NCI-H1694 (cell line): ENCODE measurements at regions not wholly inside any gene's neighbourhood (a gene's known extent, or its start where the extent isn't known, plus 50 kb on each side); places are given as distances from the start of the nearest gene placed in this dataset.

ENCODE experiments used
- DNase-seq: peaks from one replicate; lab custom pipeline; 2025; lab: John Stamatoyannopoulos, UW

DNA sequence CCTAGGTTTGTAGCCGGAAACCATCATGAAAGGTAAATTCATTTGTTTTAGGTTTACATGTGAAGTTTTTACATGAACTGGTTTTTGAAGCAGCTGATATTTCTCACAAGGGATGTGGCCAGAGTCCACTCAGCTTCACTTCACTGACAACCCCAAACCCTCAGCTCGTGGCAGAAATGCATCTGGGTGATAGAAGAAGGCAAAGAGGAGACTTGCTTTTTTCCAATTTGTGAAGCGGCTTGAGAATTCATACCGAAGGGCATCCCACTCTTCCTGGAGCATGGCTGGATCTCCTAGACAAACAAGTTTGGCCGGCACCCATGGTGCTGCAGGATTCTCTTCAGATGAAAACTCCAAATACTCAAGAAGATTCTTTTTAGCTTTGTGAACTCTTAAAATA lies 392.8 kb upstream of the CNR1 start:
- no peak for DNase-seq

DNA sequence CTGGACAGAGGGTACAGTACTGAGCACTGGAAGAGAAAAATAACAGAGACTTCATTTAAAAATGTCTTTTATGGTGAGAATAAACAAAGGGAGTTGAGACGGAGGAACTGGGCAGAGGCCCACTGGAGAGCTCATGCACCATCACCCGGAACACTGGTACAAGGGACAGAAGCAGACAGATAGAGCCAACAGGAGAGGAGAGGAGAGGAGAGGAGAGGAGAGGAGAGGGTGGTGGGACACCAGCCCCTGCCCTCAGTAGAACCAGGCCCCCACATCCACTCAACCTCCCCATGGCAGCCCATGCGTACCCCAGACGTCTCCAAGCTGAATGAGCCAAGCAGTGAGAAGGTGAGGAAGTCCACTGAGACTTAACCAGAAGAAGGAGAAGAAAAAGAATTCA lies 390.5 kb upstream of the CNR1 start:
- no peak for DNase-seq

GRCh38 chr6:88548891-88549505 lies 382.9 kb upstream of the CNR1 start:
- DNase-seq, result no peak

DNA sequence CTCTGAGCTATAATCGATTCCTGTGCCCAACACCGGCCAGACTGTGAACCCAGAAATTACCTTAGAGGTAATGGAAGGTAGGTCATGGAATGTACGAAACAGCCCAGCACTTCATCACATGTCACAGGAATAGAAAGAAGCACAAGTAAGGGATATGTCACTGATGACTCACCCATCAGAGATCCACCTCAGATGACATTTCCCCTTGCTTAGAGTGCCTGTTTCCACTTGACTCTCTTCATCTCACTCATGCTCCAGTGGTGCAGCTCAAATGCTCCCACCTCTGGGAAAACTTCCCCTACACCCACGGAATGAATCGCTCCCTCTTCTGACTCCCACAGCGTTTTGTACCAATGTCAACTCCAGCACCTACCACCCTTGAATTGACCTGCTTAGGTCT lies 381.6 kb upstream of the CNR1 start:
- no peak for DNase-seq

DNA sequence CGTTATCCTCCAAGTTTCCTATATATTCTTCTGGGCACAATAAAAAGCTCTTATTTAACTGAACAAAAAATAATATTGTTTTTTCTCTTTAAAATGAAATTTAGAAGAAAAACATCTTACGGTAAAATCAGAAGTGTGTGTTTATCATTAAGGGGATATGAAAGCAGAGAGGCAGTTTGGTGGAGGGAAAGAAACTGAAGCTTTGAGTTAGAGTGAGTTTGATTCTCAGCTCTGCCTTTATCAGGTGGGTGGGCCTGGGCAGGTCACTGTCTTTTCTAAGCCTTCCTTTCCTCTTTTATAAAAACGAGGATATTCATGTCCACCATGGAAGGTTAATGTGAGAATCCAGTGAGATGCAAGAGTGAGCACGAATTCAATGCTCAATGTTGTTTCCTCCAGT lies 379.8 kb upstream of the CNR1 start:
- no peak for DNase-seq

DNA sequence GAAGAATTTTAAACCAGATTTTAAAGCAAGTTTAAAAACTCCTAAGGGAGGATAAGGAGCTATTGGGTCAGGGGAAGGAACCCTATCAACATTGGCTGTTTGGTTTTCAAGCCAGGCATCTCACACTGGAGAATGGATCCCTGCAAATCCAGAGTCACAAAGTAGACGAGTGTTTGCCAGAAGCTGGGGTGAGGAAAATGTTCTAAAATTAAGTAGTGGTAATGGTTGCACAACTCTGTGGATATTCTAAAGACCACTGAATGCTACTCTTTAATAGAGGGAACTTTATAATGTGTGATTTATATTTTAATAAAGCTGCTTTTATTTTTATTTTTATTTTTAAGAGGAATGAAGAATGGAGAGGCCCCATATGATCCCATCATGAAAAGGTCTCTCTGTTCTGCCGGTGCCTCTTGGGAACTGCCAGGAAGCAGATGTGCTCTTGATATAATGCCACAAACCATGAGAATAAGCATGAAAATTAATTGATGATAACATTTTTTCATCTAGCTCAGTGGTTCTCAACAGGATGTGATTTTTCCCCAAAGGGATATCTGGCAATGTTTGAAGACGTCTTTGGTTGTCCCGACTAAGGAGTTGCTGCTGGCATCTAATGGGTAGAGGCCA lies 379.0 kb upstream of the CNR1 start:
- no peak for DNase-seq

- DNase-seq, result no peak
Observed at GRCh38 chr6:88539295-88539764, 373.2 kb upstream of the CNR1 start.

GRCh38 chr6:88538840-88539239 lies 372.7 kb upstream of the CNR1 start:
- DNase-seq, result no peak

DNA sequence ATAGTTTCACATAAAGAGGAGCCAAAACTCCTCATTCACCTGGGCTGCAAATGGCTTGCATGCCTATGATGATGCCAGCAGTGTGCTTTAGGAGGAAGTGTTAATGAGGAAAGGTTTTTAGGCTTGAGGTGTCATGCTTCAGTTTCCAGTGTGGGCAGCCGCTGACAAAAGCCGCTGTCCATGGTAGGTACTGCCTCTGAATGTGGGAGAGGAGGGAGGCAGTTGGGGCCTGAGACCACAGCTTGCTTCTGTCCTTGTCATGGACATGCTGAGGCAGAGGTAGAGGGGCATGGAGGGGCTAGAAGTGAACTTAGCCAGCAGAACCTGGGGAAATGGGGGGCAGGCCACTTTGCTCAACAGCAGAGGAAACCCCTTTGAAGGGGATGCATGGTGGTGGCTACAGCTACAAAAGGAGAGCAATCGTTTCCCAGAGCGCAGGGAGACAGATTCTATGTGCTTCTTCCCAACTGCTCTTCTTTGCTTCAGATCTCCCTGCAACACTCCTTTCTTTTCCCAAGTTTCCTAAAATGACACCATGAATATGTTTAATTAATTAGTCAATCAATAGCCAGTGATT lies 372.1 kb upstream of the CNR1 start:
- DNase-seq, result no peak

DNA sequence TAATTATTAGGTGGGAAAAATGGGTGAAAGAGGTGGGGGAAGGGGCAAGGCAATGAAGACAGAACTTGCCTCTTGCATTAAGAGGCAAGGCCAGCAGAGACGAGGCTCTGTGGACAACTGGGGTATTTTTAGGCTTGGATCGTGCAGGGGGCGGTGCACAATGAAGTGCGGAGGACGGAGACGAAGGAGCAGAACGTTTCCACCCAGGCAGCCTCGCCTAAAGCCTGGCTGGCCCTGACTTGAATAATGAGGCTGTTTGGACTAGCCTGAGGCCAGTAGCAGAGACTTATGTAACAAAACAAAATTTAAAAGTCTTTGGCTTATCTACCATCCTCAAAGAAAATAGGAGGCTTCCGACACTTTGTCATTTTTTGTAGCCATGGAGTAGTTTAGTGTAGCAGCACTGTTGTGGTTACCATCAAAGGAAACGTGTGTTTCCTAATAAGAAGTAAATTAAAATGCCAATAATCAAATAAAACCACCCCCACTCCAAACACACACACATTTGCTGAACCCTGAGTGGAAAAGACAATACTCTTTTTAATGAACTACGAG lies 370.0 kb upstream of the CNR1 start:
- DNase-seq, result no peak

DNA sequence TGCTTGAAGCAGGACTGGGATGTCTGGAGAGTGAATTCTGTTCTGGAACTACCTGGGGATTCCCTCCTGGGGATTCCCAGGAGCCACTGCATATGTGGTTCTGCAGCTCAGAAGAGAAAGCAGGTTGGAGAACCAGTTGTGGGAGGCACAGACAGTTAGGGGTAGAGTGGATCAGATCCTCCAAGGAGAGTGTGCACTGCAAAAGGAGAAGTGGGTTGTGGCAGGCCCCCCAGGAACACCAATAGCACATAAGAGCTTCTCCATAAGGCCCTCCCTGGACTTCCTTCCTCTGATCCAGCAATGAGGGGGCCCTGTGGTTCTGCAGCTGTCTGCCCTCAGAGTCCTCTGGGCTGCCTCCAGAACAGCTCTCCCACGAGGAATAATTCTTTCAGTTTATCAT lies 369.2 kb upstream of the CNR1 start:
- DNase-seq, result no peak

- DNase-seq, result no peak
Observed at GRCh38 chr6:88532241-88532860, 366.2 kb upstream of the CNR1 start.

DNA sequence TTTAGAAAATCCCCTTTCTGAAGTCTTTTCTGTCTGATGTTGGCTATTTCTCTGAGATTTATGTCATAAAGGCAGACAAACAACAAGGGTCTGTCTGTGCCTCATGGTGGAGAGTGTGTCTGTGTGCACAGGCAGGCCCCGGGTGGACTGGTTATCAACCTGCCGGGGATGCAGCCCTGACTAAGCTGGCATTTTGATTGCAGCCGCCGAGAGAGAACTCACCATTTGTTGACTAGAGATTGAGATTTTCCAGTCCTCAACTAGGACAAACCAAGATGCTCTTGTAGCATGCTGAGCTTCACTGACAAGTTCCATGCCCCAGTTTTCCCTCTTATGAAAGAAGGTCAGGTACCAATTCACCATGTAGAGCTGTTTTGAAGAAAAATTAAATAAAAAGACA lies 363.6 kb upstream of the CNR1 start:
- no peak for DNase-seq

GRCh38 chr6:88520445-88520844 lies 354.3 kb upstream of the CNR1 start:
- DNase-seq, result no peak

- DNase-seq, result no peak
Observed at GRCh38 chr6:88520017-88520338, 353.8 kb upstream of the CNR1 start.

DNA sequence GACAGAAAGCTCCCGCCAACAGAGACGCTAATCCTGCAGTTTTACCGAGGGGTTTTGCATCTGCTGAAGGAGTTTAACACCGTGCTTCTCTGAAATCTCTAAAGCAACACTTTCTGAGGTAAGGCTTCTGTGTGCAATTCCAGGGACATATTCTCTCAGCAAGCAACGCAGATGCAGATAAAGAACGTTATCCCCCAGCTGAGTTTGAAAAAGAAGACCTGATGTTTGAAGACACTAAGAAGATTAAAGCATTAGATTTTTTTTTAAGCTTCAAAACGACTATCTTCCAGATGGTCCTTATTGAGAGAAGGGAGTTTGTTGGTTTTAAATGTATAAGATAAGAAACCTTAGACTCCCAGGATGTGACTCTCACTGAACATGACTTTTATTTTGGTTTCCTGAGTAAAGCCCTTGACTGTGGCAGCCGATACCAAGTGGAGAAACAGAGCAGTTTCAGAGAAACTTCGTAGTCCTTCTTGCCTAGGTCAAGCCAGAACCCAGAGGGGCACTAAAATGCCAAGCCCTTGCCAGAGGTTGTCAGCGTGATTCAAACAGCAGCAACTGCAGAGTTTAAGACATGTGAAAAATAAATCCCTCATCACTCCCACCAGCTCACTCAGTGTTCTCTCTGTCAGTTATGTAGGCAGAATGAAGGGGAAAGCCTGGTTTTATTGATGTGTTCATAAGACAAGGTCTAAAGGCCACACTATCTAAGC lies 353.3 kb upstream of the CNR1 start:
- DNase-seq, result no peak

GRCh38 chr6:88517737-88518136 lies 351.6 kb upstream of the CNR1 start:
- DNase-seq, result no peak

GRCh38 chr6:88513920-88514319 lies 347.8 kb upstream of the CNR1 start:
- DNase-seq, result no peak

- DNase-seq, result no peak
Observed at GRCh38 chr6:88513471-88513870, 347.3 kb upstream of the CNR1 start.

DNA sequence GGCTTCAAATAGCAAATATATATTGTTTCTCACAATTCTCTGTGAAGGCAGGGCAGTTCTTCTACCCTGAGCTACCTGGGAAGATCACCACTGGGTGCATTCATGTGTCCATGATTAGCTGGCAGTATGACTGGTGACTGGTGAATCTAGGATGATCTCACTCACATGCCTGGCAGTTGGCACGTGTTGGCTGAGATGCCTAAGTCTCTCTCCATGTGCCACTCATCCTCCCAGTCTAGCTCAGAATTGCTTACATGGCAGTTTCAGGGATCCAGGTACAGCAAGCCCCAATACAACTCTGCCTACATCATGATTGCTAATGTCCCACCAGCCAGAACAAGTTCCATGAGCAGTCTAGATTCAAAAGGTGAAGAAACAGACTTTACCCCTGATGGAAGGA lies 346.8 kb upstream of the CNR1 start:
- DNase-seq, result no peak

DNA sequence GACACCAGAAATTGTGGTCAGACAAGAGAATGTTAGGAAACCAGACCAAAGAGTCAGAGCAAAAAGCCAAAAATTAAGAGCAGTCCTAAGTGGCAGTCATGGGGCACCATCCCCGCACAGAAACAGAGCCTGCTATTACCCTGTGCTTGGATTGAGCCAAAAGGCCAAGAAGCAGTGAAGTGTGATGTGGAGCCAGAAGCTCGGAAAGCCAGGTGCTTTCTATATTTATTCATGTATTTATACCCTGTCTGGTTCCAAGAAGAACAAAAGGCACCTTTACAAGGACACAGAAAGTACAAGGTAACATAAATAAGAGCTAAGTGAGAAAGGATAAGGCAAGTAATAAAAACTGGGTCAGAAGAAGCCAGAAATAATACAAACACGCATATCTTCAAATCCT lies 336.2 kb upstream of the CNR1 start:
- no peak for DNase-seq

- no peak for DNase-seq
Observed at GRCh38 chr6:88499845-88500699, 333.9 kb upstream of the CNR1 start.
